Left colon (tissue), 2 donors: ENCODE measurements at regions not wholly inside any gene's neighbourhood (a gene's known extent, or its start where the extent isn't known, plus 50 kb on each side); places are given as distances from the start of the nearest gene placed in this dataset.

Experiments
- ATAC-seq: fragments of 200-7000 bp; cut with Tn5 transposase; one replicate; pipeline ENCODE4 v1.9.1; 2020; ENCODE audit warnings: mild to moderate bottlenecking, moderate library complexity
- DNase-seq, 2 donors: peaks; one replicate each; pipeline ENCODE4 v3.0.0-alpha.2; 2020
- intact Hi-C, 2 donors: fragments of 100-400 bp; cut with DNase I in 1 of 2; cut with micrococcal nuclease in 1 of 2; formaldehyde crosslinking; loops; one replicate each; pipeline versions ENCODE4 v1.11.2 to v1.14.0; 2022; cut with DNase I, micrococcal nuclease
- donor health status: DM: no; HTN: no; CAD: no.
- donor health status: DM: yes; HTN: yes; CAD: no.

DNA sequence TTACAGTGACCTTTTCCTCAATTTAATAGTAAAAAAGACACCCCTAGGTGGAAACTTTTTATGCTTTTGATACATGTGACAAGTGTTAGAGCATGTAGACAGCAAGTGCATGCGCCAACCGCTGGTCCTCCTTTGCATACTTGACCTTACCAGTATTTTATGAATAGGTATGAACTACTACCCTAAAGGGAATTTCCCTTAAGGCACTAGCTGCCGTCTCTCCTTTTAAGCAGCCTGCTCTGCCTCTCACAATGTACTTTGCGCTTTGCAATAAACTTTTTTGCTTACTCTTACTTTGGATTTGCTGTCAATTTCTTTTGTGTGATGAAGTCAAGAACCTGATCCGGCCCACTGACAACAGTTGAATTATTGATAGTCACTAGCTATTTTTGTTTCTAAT, 50.6 kb upstream of the ZNF133 start:
- DNase-seq, result no peak
- intact Hi-C loops, result no loop called here

More for the DNA sequence above, 50.6 kb upstream of the ZNF133 start:
- peak; percentile 54 for ATAC-seq
